GM19467 (cell line): ENCODE measurements at regions not wholly inside any gene's neighbourhood (a gene's known extent, or its start where the extent isn't known, plus 50 kb on each side); places are given as distances from the start of the nearest gene placed in this dataset.
"Not testable (repeated sequence)": the region's sequence is repeated elsewhere in the genome, so short reads cannot be mapped to it uniquely, and the experiment has no call there.

Experiments
- ATAC-seq: cut with Tn5 transposase; IDR thresholded peaks from one replicate; pipeline ENCODE4 v1.9.1; 2021; ENCODE audit warnings: mild to moderate bottlenecking, moderate library complexity; ENCODE audit not compliant: unreplicated experiment

- not testable (repeated sequence) for ATAC-seq
Measured at GRCh38 chr22:34684278-34684677, 381.7 kb upstream of the ISX start.

GRCh38 chr22:34687116-34687515, 378.8 kb upstream of the ISX start:
- no peak for ATAC-seq

GRCh38 chr22:34688825-34689224, 377.1 kb upstream of the ISX start:
- no peak for ATAC-seq

GRCh38 chr22:34696557-34696956, 369.4 kb upstream of the ISX start:
- no peak for ATAC-seq

GRCh38 chr22:34702279-34702678, 363.7 kb upstream of the ISX start:
- no peak for ATAC-seq

GRCh38 chr22:34709641-34710040, 356.3 kb upstream of the ISX start:
- no peak for ATAC-seq

GRCh38 chr22:34722901-34723300, 343.1 kb upstream of the ISX start:
- no peak for ATAC-seq

GRCh38 chr22:34736081-34736480, 329.9 kb upstream of the ISX start:
- no peak for ATAC-seq

- ATAC-seq: no peak
Measured at GRCh38 chr22:34738661-34739400, 327.1 kb upstream of the ISX start.

GRCh38 chr22:34743110-34743751, 322.7 kb upstream of the ISX start:
- no peak for ATAC-seq

- ATAC-seq: no peak
Measured at GRCh38 chr22:34760276-34761008, 305.5 kb upstream of the ISX start.

- no peak for ATAC-seq
Measured at GRCh38 chr22:34761111-34761510, 304.8 kb upstream of the ISX start.

- ATAC-seq: no peak
Measured at GRCh38 chr22:34763496-34763895, 302.5 kb upstream of the ISX start.

- no peak for ATAC-seq
Measured at GRCh38 chr22:34765115-34765514, 300.8 kb upstream of the ISX start.

- no peak for ATAC-seq
Measured at GRCh38 chr22:34769361-34769760, 296.6 kb upstream of the ISX start.

GRCh38 chr22:34776817-34777216, 289.1 kb upstream of the ISX start:
- ATAC-seq: no peak

GRCh38 chr22:34781681-34782080, 284.3 kb upstream of the ISX start:
- ATAC-seq: no peak

- ATAC-seq: no peak
Measured at GRCh38 chr22:34783436-34783835, 282.5 kb upstream of the ISX start.

GRCh38 chr22:34784056-34784455, 281.9 kb upstream of the ISX start:
- ATAC-seq: no peak

GRCh38 chr22:34797826-34798225, 268.1 kb upstream of the ISX start:
- ATAC-seq: no peak

- no peak for ATAC-seq
Measured at GRCh38 chr22:34798605-34799004, 267.4 kb upstream of the ISX start.
